Superior temporal gyrus (tissue), 1 donor: ENCODE measurements at regions not wholly inside any gene's neighbourhood (a gene's known extent, or its start where the extent isn't known, plus 50 kb on each side); places are given as distances from the start of the nearest gene placed in this dataset.

ENCODE experiments used
- DNase-seq: peaks from one replicate; pipeline ENCODE4 v3.0.0-alpha.2; 2016; ENCODE audit errors: extremely low spot score

DNA sequence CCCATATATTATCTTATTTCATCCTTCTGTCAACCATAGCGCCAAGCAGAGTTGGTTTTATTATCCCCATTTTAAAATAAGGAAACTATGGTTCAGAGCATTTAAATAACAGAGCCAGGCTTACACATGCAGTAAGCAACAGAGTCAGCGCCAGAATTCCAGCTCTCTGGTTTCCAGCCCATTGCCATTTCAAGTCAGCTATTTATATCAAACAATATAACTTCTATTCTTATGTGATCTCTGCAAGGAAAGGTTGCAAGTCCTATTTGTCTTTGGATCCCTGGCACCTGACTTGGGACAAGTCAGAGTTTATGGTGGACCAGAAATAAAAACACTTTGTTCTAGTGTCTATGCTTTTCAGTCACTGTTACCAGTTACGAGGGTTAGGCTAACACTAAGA, 174.1 kb upstream of the EEA1 start:
- no peak for DNase-seq

DNA sequence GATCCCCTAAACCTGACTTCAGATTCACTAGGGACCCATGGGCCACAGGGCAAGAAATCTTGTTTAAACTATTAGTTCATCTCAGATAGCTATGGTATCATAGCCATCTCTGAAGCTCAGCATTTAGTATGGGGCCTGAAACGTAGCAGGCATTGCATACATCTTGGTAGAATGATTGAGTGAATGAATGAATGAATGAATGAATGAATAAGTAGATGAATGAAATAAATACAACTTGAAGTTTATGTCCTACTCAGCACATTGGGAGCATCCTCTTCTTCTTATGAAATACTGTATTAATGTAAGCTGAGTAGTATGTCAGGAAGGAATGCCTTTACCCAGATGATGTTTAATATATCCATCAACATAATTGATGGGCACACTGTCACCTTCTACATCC, 175.4 kb upstream of the EEA1 start:
- no peak for DNase-seq

DNA sequence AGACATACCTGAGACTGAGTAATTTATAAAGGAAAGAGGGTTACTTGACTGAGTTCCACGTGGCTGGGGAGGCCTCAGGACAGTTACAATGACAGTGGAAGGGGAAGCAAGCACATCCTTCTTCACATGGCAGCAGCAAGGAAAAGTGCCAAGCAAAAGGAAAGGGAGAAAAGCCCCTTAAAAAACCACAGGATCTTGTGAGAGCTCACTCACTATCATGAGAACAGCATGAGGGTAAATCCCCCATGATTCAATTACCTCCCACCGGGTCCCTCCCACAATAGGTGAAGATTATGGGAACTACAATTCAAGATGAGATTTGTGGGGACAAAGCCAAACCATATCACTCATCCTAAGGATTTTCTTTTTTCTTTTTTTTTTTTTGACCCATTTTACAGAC, 177.8 kb upstream of the EEA1 start:
- DNase-seq: no peak

DNA sequence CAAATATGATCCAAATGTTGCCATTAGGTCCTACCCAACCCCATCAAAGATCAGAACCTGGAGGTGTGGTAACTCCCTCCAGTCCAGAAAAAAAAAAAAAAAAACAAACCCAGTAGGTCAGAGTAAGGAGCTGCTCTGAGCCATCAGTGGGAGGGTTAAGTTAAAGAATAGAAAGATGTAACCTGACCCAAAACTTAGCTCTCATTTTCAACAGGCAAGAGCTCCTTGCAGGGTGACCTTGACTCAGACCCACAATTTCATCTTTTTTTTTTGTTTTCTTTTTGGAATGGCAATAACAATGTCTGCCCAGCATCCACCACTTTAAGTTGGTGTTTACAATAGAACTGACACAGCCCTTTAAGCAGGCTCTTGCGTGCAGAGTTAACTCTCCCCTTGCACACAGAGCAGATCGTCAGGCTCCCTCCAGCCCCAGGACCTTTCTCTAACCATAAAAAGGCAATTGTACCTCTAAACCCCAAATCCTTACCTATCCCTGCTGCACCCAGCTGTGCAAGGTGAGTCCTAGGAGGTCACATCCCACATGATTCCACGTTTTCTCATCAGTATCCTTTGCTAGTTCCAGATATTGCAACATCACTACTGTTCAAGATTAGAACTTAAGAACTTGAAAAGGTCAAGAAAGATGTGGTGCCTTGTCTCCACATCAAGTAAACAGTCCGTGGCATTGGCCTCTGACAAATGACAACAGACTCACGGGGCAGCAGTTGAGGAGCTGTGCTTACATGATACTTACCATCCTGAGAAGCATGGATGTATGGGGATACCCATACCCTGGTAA, 178.6 kb upstream of the EEA1 start:
- DNase-seq: no peak

GRCh38 chr12:93108985-93109384, 179.9 kb upstream of the EEA1 start:
- DNase-seq: peak; percentile 49

DNA sequence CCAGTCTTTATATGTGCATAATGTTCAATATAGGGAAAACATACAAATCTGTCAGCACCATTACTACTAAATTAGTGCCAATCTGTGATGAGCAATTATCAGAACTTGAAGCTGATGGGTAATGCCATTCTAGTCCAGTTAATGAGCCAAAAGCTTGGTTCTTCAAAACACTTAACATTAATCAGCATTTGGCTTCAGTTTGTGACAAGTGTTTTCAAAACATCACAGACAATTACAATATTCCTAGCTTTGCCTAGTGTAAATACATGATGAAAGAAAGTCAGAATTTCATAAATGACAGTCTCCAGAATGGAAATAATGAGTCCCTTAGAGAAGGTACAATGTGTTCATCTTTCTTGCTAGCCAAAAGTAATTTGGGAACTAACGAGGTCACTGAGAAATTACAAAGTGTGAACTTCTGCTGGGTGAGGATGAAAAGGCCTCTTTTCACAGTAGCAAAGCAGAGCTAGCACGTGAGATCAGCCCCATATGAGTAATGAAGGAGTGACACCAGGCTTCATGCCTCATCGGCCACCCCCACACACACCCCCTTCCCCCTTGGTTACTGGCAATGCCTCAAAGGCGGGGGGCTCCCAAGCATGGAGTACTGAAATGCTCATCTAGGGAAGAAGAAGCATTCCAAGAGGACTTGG, 180.6 kb upstream of the EEA1 start:
- peak; percentile 40 for DNase-seq

GRCh38 chr12:93111773-93112172, 182.7 kb upstream of the EEA1 start:
- no peak for DNase-seq

DNA sequence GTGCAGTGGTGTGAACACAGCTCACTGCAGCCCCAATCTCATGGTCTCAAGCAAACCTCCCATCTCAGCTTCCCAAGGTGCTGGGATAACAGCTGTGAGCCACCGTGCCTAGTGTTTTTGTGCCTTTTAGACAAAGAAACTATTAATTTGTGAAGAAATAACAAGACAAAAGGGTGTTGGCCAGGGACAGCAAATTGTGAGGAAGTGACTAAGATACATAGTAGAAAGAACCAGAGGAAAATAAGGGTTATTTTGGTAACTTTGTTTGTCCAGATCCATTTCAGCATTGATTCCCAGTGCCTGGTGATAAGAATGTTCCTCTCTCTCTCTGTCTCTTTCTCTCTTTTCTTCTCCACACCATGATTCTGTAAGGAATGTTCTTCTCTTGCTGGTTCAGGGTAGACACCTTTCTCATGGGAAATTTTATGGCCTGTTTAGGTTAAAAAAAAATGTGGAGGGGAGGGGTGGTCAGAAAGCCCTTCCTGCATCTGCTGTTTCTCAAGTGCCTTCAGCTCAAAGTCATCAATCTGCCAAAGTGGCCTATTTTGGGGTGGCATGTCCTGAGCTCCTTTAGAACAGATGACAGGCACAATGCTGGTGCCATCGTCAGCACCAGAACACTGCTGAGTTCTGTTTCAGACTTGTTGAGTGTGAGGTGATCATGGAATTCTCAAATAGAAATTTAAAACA, 184.4 kb upstream of the EEA1 start:
- DNase-seq: no peak

GRCh38 chr12:93115198-93115601, 186.1 kb upstream of the EEA1 start:
- DNase-seq: no peak

GRCh38 chr12:93115646-93116045, 186.6 kb upstream of the EEA1 start:
- no peak for DNase-seq

- no peak for DNase-seq
These were observed 187.5 kb upstream of the EEA1 start for GRCh38 chr12:93116632-93117031.

- no peak for DNase-seq
These were observed 192.8 kb upstream of the EEA1 start for GRCh38 chr12:93121729-93122488.

GRCh38 chr12:93122569-93123091, 193.5 kb upstream of the EEA1 start:
- no peak for DNase-seq

DNA sequence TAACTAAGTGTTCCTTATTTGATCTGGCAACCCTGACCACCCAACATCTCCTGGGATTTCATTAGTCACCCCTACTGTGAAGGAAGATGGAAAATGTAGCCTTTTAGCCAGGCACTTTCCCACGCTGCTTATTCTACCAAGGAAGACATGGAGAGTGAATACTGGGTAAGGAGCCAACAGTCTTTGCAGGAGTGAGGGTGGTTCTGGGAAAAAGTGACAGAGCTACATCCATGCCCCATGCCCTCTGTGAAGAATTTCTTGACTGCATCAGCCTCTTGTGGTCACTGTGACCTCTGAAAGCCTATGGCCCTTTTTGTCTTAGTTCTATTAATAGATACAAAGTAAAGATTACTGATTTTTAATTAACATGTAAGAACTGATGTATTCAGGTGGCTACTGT, 196.0 kb upstream of the EEA1 start:
- DNase-seq: no peak

DNA sequence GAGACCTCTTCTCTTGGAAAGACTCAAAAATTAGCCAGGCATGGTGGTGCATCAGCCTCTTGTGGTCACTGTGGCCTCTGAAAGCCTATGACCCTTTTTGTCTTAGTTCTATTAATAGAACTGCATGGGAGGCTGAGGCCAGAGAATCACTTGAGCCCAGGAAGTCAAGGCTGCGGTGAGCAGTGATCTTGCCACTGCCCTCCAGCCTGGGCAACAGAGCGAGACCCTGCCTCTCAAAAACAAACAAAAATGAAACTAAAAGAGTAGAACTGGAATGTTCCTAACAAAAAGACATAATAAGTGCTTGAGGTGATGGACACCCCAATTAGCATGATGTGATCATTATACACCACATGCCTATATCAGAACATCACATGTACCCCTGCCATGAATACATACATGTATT, 197.0 kb upstream of the EEA1 start:
- no peak for DNase-seq

DNA sequence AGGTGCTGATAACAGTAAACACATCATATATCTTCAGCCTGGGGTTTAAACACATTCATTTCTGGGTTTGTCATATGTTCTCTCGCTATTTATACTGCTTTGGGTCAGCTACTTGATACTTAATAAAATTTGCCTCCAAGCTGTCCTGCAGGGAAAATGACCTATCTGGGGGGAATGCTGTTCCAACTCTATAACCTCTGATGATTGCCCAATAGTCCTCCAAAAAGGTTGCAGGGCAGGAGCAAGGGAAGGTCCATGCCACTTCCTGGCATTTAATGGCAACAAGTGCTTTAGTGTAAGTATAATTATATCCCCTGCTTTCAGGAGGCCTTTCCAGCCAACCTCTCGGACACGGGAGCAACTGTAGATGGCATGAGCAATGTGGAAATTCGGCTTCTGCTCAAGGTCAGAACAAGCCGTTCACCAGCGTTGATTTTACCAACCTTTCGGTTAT, 198.0 kb upstream of the EEA1 start:
- DNase-seq: no peak

DNA sequence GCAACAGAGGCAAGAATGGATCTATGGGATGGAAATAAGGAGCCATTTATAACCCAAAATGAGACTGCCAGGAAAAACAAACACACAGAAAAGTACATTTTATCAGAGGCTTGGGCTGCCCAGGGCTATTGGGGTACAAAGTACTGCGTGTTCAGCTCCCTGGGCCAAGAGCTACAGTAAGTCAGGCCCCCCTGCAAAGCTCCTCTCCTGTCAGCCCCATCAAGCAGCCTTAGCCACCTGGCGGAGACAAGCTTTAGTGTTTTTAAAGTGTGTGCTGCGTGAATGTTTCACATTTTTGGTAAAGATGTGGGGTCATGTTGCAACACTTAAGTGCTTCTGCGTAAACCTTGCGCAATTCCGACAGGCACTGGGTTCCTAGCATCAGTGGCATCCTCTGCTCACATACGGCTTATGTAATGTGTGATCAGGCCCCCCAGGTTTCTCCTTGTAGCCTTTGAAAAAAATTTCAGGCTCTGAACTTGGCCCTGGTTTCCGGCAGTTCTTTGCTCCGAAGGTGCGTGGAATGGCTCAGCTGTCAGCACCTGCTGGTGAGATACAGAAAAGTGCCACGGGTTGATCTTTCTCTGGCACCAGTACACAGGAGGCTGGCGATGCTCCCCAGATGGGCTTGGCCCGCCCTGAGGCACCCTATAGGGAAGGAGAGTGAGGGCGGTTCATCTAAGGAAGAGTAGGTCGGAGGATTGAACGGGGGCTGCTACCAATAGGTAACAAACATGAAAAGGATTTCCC, 198.7 kb upstream of the EEA1 start:
- no peak for DNase-seq

DNA sequence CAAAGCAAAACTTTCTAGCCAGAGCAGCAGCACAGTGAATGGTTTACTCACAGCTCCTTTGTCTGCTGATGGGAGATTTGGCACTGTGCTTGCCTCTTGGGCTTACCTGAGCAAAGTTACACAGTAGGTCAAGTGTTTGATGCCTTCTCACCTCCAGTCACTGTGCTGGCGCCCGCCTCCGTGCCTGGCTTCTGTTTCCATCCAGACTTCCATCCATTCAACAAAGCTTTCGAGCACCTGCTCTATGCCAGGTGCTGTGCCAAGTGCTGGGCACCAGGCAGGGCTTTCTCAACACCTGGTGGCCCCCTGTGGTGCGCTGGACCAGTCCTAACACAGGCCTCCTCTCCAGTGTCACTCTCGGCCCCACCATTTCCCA, 199.2 kb upstream of the EEA1 start:
- no peak for DNase-seq

- no peak for DNase-seq
These were observed 201.4 kb upstream of the EEA1 start for GRCh38 chr12:93130366-93131054.

GRCh38 chr12:93133361-93133760, 204.3 kb upstream of the EEA1 start:
- no peak for DNase-seq
